Endothelial cell of umbilical vein (primary cell): ENCODE measurements at regions not wholly inside any gene's neighbourhood (a gene's known extent, or its start where the extent isn't known, plus 50 kb on each side); places are given as distances from the start of the nearest gene placed in this dataset.

ENCODE experiments used
- BruUV-seq: library from RNA; stranded (reverse); fragments of 400-500 nt; replicated peaks from 2 replicates; lab custom pipeline; 2021; lab: Mats Ljungman, UMichigan
- CTCF ChIA-PET: fragments of 300-600, 350-600 bp; sonication (Branson Sonifier 250); formaldehyde crosslinking; loops from one replicate; lab custom pipeline; 2021; ENCODE audit warnings: antibody characterized with exemption, inconsistent platforms; lab: Charles Lee
- POLR2A ChIA-PET: fragments of 300-600, 350-600 bp; sonication (Branson Sonifier 250); formaldehyde crosslinking; loops from one replicate; lab custom pipeline; 2021; ENCODE audit warnings: antibody characterized with exemption, inconsistent platforms; lab: Charles Lee
- DNase-seq: peaks from one replicate; pipeline ENCODE4 v3.0.0-alpha.2; 2011; ENCODE audit warnings: low read depth, low spot score
- FAIRE-seq: peaks from 2 replicates; lab custom pipeline; 2011; peaks lifted over from hg19 to GRCh38; lab: Jason Lieb, UNC
- H2AFZ ChIP-seq: 2 replicates; pipeline ENCODE4 v1.6.0; 2012; ENCODE audit warnings: low read depth, low read length, control low read depth, inconsistent platforms
- H3K27ac ChIP-seq: 2 replicates; pipeline ENCODE4 v1.5.1; 2011; ENCODE audit warnings: low read depth, mild to moderate bottlenecking, control low read depth, low read length, moderate library complexity; ENCODE audit not compliant: insufficient read depth
- H3K27me3 ChIP-seq, 2 experiments: 2 replicates each; pipeline versions ENCODE4 v1.6.0 to v1.6.1; 2011; ENCODE audit warnings: low read length in 2 of 2, mixed read lengths in 1 of 2; ENCODE audit not compliant: control insufficient read depth in 2 of 2, insufficient read depth in 2 of 2
- H3K36me3 ChIP-seq, 2 experiments: 2 replicates in 1 of 2; 3 replicates in 1 of 2; pipeline ENCODE4 v1.5.1; 2011; ENCODE audit warnings: low read length in 2 of 2, mild to moderate bottlenecking in 1 of 2, moderate library complexity in 1 of 2; ENCODE audit not compliant: control insufficient read depth in 2 of 2, insufficient read depth in 2 of 2; ENCODE audit errors: extremely low read depth in 1 of 2
- H3K4me1 ChIP-seq: 3 replicates; pipeline ENCODE4 v1.5.1; 2011; ENCODE audit warnings: mild to moderate bottlenecking, low read length; ENCODE audit not compliant: control insufficient read depth, insufficient read depth; ENCODE audit errors: extremely low read depth
- H3K4me2 ChIP-seq: 2 replicates; pipeline ENCODE4 v1.6.1; 2011; ENCODE audit warnings: low read length, control low read depth, mixed read lengths; ENCODE audit not compliant: insufficient read depth
- H3K4me3 ChIP-seq, 3 experiments: fragments of 200-600 bp in 1 of 3; sonication (generic), shearing (Covaris generic) in 1 of 3; replicated peaks in 1 of 3; 2 replicates each; pipeline ENCODE4 v1.5.1; 2011 to 2016; ENCODE audit warnings: control low read depth in 3 of 3, low read length in 3 of 3, mild to moderate bottlenecking in 2 of 3, inconsistent platforms in 1 of 3, low read depth in 1 of 3, moderate library complexity in 1 of 3; ENCODE audit not compliant: insufficient read depth in 1 of 3
- H3K79me2 ChIP-seq: 2 replicates; pipeline ENCODE4 v1.6.0; 2012; ENCODE audit warnings: low read length, inconsistent platforms; ENCODE audit not compliant: control insufficient read depth, insufficient read depth
- H3K9ac ChIP-seq: replicated peaks from 2 replicates; pipeline ENCODE3; 2011; ENCODE audit warnings: low read length, control low read depth; ENCODE audit not compliant: insufficient read depth; ENCODE audit errors: extremely low read depth
- H3K9me1 ChIP-seq: replicated peaks from 3 replicates; pipeline ENCODE4 v1.6.0; 2011; ENCODE audit warnings: mild to moderate bottlenecking, low read length; ENCODE audit not compliant: control insufficient read depth, insufficient read depth; ENCODE audit errors: extremely low read depth
- H3K9me3 ChIP-seq: replicated peaks from 2 replicates; pipeline ENCODE4 v1.5.1; 2012; ENCODE audit warnings: low read length, inconsistent platforms; ENCODE audit not compliant: control insufficient read depth, insufficient read depth
- H4K20me1 ChIP-seq: replicated peaks from 2 replicates; pipeline ENCODE3; 2011; ENCODE audit warnings: mild to moderate bottlenecking, low read length; ENCODE audit not compliant: control insufficient read depth, insufficient read depth; ENCODE audit errors: extremely low read depth
- EZH2 ChIP-seq: IDR thresholded peaks from 2 replicates; pipeline ENCODE4 v1.6.1; 2012; ENCODE audit warnings: borderline replicate concordance, low read depth, mild to moderate bottlenecking, moderate library complexity, low read length, inconsistent platforms; ENCODE audit not compliant: severe bottlenecking
- FOS ChIP-seq: IDR thresholded peaks from 2 replicates; pipeline ENCODE4 v1.6.1; 2011; ENCODE audit warnings: mild to moderate bottlenecking, low read length, moderate library complexity, borderline replicate concordance; ENCODE audit not compliant: insufficient read depth
- GATA2 ChIP-seq: IDR thresholded peaks from 2 replicates; pipeline ENCODE4 v1.7.0; 2011; ENCODE audit warnings: low read depth, mild to moderate bottlenecking, moderate library complexity, mixed read lengths, low read length; ENCODE audit not compliant: insufficient read length, insufficient read depth
- JUN ChIP-seq: IDR thresholded peaks from 2 replicates; pipeline ENCODE4 v1.6.1; 2011; ENCODE audit warnings: borderline replicate concordance, low read depth; ENCODE audit not compliant: insufficient read length, insufficient read depth
- POLR2A ChIP-seq: IDR thresholded peaks from 2 replicates; pipeline ENCODE4 v1.6.1; 2012; ENCODE audit warnings: low read depth, mild to moderate bottlenecking, control low read depth, low read length
- POLR2AphosphoS5 ChIP-seq: IDR thresholded peaks from 2 replicates; pipeline ENCODE4 v1.6.1; 2012; ENCODE audit warnings: low read depth, mild to moderate bottlenecking, control low read depth, low read length, moderate library complexity; ENCODE audit not compliant: insufficient read depth
- dilution Hi-C: fragments of 300-500 bp; cut with MboI; formaldehyde crosslinking; loops from one replicate; pipeline ENCODE4 v1.15.0; 2019; ENCODE audit warnings: low sequenced_read_pairs; ENCODE audit not compliant: extremely low pct_ligation_motif_present
- intact Hi-C: fragments of 100-400 bp; cut with micrococcal nuclease; formaldehyde crosslinking; loops from one replicate; pipeline ENCODE4 v1.10.0; 2022
- TF ChIP-seq, protein P1 (sequence below): IDR thresholded peaks from 2 replicates; pipeline ENCODE4 v1.6.1; 2011; ENCODE audit not compliant: insufficient read depth, insufficient read length
- TF ChIP-seq, protein P2 (sequence below), 2 donors: IDR thresholded peaks; 1 replicate in 1 of 2; 2 replicates in 1 of 2; pipeline ENCODE4 v1.5.1; 2011; ENCODE audit warnings: low read length in 2 of 2, mild to moderate bottlenecking in 2 of 2, moderate library complexity in 2 of 2, control low read depth in 1 of 2, inconsistent platforms in 1 of 2, low read depth in 1 of 2; ENCODE audit not compliant: insufficient read depth in 1 of 2; ENCODE audit errors: extremely low read depth in 1 of 2

- Histone ChIP-seq H3K4me1 (no peaks in the 10 kb centered on the region), H3K4me2 (no peak overlapping the region), H3K27ac (no peak overlapping the region), H3K4me3 (no peak overlapping the region), H3K27me3 (no peaks in the 10 kb centered on the region), H4K20me1 (no peaks in the 10 kb centered on the region), H3K9ac (no peak overlapping the region), H3K9me3 (peaks cover 4% of the 10 kb centered on the region), H3K36me3 (no peaks in the 10 kb centered on the region), H2AFZ (no peak overlapping the region), H3K9me1 (no peaks in the 10 kb centered on the region), H3K79me2 (no peaks in the 10 kb centered on the region)
- DNase-seq (no peak), FAIRE-seq (no peak)
- POLR2A ChIA-PET = no interaction called here
- intact Hi-C loops (no loop called here), dilution Hi-C loops (no loop called here)
- TF ChIP-seq POLR2AphosphoS5 = no peak
- no peak for TF ChIP-seq POLR2A
- BruUV-seq = no TSS peak
- CTCF ChIA-PET = no interaction called here
These were observed 397.8 kb downstream of the GALR1 start for GRCh38 chr18:77647472-77647871.

GRCh38 chr18:77648411-77648810 is 398.8 kb downstream of the GALR1 start:
- H3K4me3 ChIP-seq = no peak overlapping the region
- peaks cover 4% of the 10 kb centered on the region for H3K9me3 ChIP-seq
- H2AFZ ChIP-seq = no peak overlapping the region
- H3K9ac ChIP-seq = no peak overlapping the region
- TF ChIP-seq, protein P1, sequence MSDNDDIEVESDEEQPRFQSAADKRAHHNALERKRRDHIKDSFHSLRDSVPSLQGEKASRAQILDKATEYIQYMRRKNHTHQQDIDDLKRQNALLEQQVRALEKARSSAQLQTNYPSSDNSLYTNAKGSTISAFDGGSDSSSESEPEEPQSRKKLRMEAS = no peak
- TF ChIP-seq EZH2 (no peak), JUN (no peak), POLR2AphosphoS5 (no peak), FOS (no peak), GATA2 (no peak)
- TF ChIP-seq, protein P2, sequence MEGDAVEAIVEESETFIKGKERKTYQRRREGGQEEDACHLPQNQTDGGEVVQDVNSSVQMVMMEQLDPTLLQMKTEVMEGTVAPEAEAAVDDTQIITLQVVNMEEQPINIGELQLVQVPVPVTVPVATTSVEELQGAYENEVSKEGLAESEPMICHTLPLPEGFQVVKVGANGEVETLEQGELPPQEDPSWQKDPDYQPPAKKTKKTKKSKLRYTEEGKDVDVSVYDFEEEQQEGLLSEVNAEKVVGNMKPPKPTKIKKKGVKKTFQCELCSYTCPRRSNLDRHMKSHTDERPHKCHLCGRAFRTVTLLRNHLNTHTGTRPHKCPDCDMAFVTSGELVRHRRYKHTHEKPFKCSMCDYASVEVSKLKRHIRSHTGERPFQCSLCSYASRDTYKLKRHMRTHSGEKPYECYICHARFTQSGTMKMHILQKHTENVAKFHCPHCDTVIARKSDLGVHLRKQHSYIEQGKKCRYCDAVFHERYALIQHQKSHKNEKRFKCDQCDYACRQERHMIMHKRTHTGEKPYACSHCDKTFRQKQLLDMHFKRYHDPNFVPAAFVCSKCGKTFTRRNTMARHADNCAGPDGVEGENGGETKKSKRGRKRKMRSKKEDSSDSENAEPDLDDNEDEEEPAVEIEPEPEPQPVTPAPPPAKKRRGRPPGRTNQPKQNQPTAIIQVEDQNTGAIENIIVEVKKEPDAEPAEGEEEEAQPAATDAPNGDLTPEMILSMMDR (IDR thresholded peaks at IDR 0.05; ENCODE audit: extremely low read depth in 1 of 2, insufficient read depth in 1 of 2, low read depth in 1 of 2, low read length in 2 of 2) = no peak
- ChIA-PET POLR2A (no interaction called here), CTCF (no interaction called here)
- H4K20me1 ChIP-seq = no peaks in the 10 kb centered on the region
- H3K27me3 ChIP-seq = no peaks in the 10 kb centered on the region
- H3K4me2 ChIP-seq = no peak overlapping the region
- no TSS peak for BruUV-seq
- no peaks in the 10 kb centered on the region for H3K9me1 ChIP-seq
- no peaks in the 10 kb centered on the region for H3K4me1 ChIP-seq
- no peaks in the 10 kb centered on the region for H3K36me3 ChIP-seq
- H3K79me2 ChIP-seq = no peaks in the 10 kb centered on the region
- intact Hi-C loops = no loop called here
- no peak for DNase-seq
- dilution Hi-C loops = no loop called here
- H3K27ac ChIP-seq = no peak overlapping the region
- no peak for FAIRE-seq
